Neural cell (in vitro differentiated cells): ENCODE measurements at regions not wholly inside any gene's neighbourhood (a gene's known extent, or its start where the extent isn't known, plus 50 kb on each side); places are given as distances from the start of the nearest gene placed in this dataset.

Experiments
- EP300 ChIP-seq: fragments of 450-650 bp; conservative IDR thresholded peaks from 2 replicates; pipeline ENCODE4 v1.6.1; 2014; ENCODE audit warnings: antibody characterized with exemption, mild to moderate bottlenecking, moderate library complexity; ENCODE audit not compliant: poor library complexity, severe bottlenecking
- MXI1 ChIP-seq: fragments of 450-650 bp; conservative IDR thresholded peaks from 2 replicates; pipeline ENCODE4 v1.6.1; 2014; ENCODE audit warnings: antibody characterized with exemption, mild to moderate bottlenecking; ENCODE audit not compliant: poor library complexity, severe bottlenecking
- POLR2AphosphoS5 ChIP-seq: IDR thresholded peaks from 2 replicates; pipeline ENCODE4 v1.6.1; 2012
- SMC3 ChIP-seq: fragments of 450-650 bp; conservative IDR thresholded peaks from 2 replicates; pipeline ENCODE4 v1.6.1; 2014; ENCODE audit warnings: antibody characterized with exemption, mild to moderate bottlenecking, moderate library complexity; ENCODE audit not compliant: poor library complexity
- TF ChIP-seq, protein P1 (sequence below): fragments of 450-650 bp; IDR thresholded peaks from 2 replicates; pipeline ENCODE4 v1.5.1; 2014; ENCODE audit warnings: antibody characterized with exemption, mild to moderate bottlenecking, moderate library complexity; ENCODE audit not compliant: poor library complexity, severe bottlenecking

DNA sequence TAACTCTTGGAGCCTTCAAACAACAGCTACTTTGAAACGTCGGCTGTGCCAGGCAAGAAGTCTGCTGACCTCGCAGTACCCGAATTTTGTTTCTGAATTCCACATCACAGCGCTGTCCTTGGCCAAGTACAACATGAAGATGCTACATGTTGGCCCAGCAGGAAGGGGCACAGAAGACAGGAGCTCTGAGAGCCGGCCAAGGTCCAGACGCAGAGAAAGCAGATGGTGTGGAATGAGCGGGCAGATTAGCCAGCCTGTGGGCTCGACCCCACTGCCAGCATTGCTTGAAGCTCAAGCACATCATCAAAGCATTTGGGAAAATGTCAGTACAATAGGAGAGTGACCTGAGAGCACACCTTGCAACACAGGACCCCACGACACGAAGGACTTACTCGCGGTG is 64.5 kb downstream of the FZD10 start:
- TF ChIP-seq, protein P1, sequence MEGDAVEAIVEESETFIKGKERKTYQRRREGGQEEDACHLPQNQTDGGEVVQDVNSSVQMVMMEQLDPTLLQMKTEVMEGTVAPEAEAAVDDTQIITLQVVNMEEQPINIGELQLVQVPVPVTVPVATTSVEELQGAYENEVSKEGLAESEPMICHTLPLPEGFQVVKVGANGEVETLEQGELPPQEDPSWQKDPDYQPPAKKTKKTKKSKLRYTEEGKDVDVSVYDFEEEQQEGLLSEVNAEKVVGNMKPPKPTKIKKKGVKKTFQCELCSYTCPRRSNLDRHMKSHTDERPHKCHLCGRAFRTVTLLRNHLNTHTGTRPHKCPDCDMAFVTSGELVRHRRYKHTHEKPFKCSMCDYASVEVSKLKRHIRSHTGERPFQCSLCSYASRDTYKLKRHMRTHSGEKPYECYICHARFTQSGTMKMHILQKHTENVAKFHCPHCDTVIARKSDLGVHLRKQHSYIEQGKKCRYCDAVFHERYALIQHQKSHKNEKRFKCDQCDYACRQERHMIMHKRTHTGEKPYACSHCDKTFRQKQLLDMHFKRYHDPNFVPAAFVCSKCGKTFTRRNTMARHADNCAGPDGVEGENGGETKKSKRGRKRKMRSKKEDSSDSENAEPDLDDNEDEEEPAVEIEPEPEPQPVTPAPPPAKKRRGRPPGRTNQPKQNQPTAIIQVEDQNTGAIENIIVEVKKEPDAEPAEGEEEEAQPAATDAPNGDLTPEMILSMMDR: no peak
- TF ChIP-seq EP300 (no peak), SMC3 (no peak), MXI1 (no peak), POLR2AphosphoS5 (no peak)
